GM23338 (cell line): ENCODE measurements at regions not wholly inside any gene's neighbourhood (a gene's known extent, or its start where the extent isn't known, plus 50 kb on each side); places are given as distances from the start of the nearest gene placed in this dataset.

Experiments
- CTCF ChIP-seq, 2 experiments: fragments of 200-600 bp in 1 of 2; sonication (generic) in 1 of 2; conservative IDR thresholded peaks; 2 replicates each; pipeline versions ENCODE4 v1.5.1 to v1.6.1; 2016 to 2017; ENCODE audit warnings: antibody characterized with exemption in 2 of 2, low read depth in 2 of 2, mild to moderate bottlenecking in 2 of 2, moderate library complexity in 1 of 2
- JUNB ChIP-seq: IDR thresholded peaks from one replicate; pipeline ENCODE4 v1.6.1; 2016; ENCODE audit warnings: antibody characterized with exemption; ENCODE audit not compliant: unreplicated experiment
- REST ChIP-seq: IDR thresholded peaks from one replicate; pipeline ENCODE4 v1.6.1; 2018; ENCODE audit warnings: antibody characterized with exemption; ENCODE audit not compliant: unreplicated experiment

- TF ChIP-seq CTCF (conservative IDR thresholded peaks at IDR 0.05; ENCODE audit: low read depth in 2 of 2): no peak
- no peak for TF ChIP-seq JUNB
- no peak for TF ChIP-seq REST
Measured at GRCh38 chr3:73259291-73259690, 197.8 kb downstream of the EBLN2 start.
